CD4-positive, alpha-beta T cell (primary cell): ENCODE measurements at regions not wholly inside any gene's neighbourhood (a gene's known extent, or its start where the extent isn't known, plus 50 kb on each side); places are given as distances from the start of the nearest gene placed in this dataset.

ENCODE experiments used
- ATAC-seq: fragments of 200-7000 bp; cut with Tn5 transposase; one replicate; pipeline ENCODE4 v1.10.0; 2022; ENCODE audit warnings: mild to moderate bottlenecking; ENCODE audit not compliant: poor library complexity
- CTCF ChIA-PET: fragments of 350-600 bp; sonication (Branson Sonifier 250); formaldehyde crosslinking; loops from one replicate; lab custom pipeline; 2021; ENCODE audit warnings: antibody characterized with exemption, inconsistent platforms; lab: Charles Lee
- POLR2A ChIA-PET: fragments of 350-600 bp; sonication (Branson Sonifier 250); formaldehyde crosslinking; loops from one replicate; lab custom pipeline; 2021; ENCODE audit warnings: antibody characterized with exemption, inconsistent platforms; lab: Charles Lee
- DNase-seq, 14 experiments: peaks; one replicate each; pipeline ENCODE4 v3.0.0-alpha.2; 2013 to 2020; ENCODE audit warnings: mixed read lengths in 2 of 14
- H3K27ac ChIP-seq, 2 donors: one replicate each; pipeline versions ENCODE4 v1.5.1 to v1.7.0; 2013; ENCODE audit warnings: low read length in 2 of 2, low read depth in 1 of 2, mild to moderate bottlenecking in 1 of 2
- H3K27me3 ChIP-seq, 2 experiments: 1 replicate in 1 of 2; 2 replicates in 1 of 2; pipeline versions ENCODE4 v1.6.1 to v1.7.0; 2013; ENCODE audit warnings: low read length in 2 of 2, control low read depth in 1 of 2, mild to moderate bottlenecking in 1 of 2, moderate library complexity in 1 of 2; ENCODE audit not compliant: insufficient read depth in 2 of 2, control insufficient read depth in 1 of 2
- H3K36me3 ChIP-seq: one replicate; pipeline ENCODE4 v1.6.1; 2013; ENCODE audit warnings: low read length, control low read depth; ENCODE audit not compliant: insufficient read depth
- H3K4me1 ChIP-seq: one replicate; pipeline ENCODE4 v1.6.1; 2013; ENCODE audit warnings: low read length, control low read depth; ENCODE audit not compliant: insufficient read depth
- H3K4me3 ChIP-seq: one replicate; pipeline ENCODE4 v1.5.1; 2013; ENCODE audit warnings: mild to moderate bottlenecking, low read length, moderate library complexity
- H3K9me3 ChIP-seq, 2 experiments: 1 replicate in 1 of 2; 2 replicates in 1 of 2; pipeline versions ENCODE4 v1.6.1 to v1.7.0; 2013; ENCODE audit warnings: low read length in 2 of 2, mild to moderate bottlenecking in 2 of 2, control low read depth in 1 of 2, moderate library complexity in 1 of 2; ENCODE audit not compliant: control insufficient read depth in 1 of 2, insufficient read depth in 1 of 2
- H3K27ac Mint-ChIP-seq: one replicate; pipeline ENCODE4 v1.8.0; 2020; ENCODE audit warnings: mixed read lengths
- H3K27me3 Mint-ChIP-seq: one replicate; pipeline ENCODE4 v1.8.0; 2021; ENCODE audit warnings: mixed read lengths
- H3K36me3 Mint-ChIP-seq: one replicate; pipeline ENCODE4 v1.8.0; 2021; ENCODE audit warnings: low read depth, mixed read lengths
- H3K4me1 Mint-ChIP-seq: one replicate; pipeline ENCODE4 v1.8.0; 2021; ENCODE audit warnings: low read depth, mixed read lengths
- H3K4me3 Mint-ChIP-seq: one replicate; pipeline ENCODE4 v1.8.0; 2020; ENCODE audit warnings: mild to moderate bottlenecking, mixed read lengths
- H3K9me3 Mint-ChIP-seq: one replicate; pipeline ENCODE4 v1.8.0; 2020; ENCODE audit warnings: mixed read lengths
- CTCF ChIP-seq: fragments of 200-600 bp; IDR thresholded peaks from one replicate; pipeline ENCODE4 v1.8.0; 2022; ENCODE audit warnings: antibody characterized with exemption, mild to moderate bottlenecking
- intact Hi-C, 2 experiments: fragments of 100-400 bp; cut with DNase I in 1 of 2; cut with micrococcal nuclease in 1 of 2; formaldehyde crosslinking; loops; one replicate each; pipeline versions ENCODE4 v1.15.1 to v1.9.0; 2023 to 2025; cut with DNase I, micrococcal nuclease

DNA sequence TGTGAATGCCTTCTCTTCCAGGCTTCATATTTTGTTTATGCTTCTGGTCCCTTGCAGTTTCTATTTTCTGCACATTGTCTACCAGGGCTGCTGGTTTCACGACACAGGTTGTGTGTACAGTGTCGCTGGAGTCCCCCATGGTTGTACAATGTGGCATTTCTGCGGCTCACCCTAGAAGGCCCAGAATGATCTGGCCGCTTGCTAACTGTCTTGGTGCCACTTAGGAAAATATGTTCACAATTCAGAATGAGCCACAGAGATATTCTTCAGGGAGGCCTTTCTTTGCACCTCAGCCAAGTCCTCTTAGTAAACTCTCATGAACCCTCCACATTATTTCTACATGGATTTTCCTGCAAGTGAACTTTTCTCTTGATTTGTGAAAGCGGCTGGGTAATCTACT lies 195.4 kb downstream of the SUDS3 start:
- peaks cover 0 to 8% of the 10 kb centered on the region in 2 experiments for H3K9me3 ChIP-seq
- no peak for ATAC-seq
- no peaks in the 10 kb centered on the region for H3K36me3 Mint-ChIP-seq
- no peak overlapping the region for H3K4me3 Mint-ChIP-seq
- H3K36me3 ChIP-seq: no peaks in the 10 kb centered on the region
- no peaks in the 10 kb centered on the region for H3K27me3 Mint-ChIP-seq
- ChIA-PET CTCF (no interaction called here), POLR2A (no interaction called here)
- no peaks in the 10 kb centered on the region for H3K4me1 Mint-ChIP-seq
- intact Hi-C loops: no loop called here
- H3K4me3 ChIP-seq: no peak overlapping the region
- no peak overlapping the region for H3K27ac ChIP-seq
- H3K27ac Mint-ChIP-seq: no peak overlapping the region
- no peaks in the 10 kb centered on the region for H3K27me3 ChIP-seq
- no peak for DNase-seq
- H3K9me3 Mint-ChIP-seq: no peaks in the 10 kb centered on the region
- H3K4me1 ChIP-seq: no peaks in the 10 kb centered on the region
- TF ChIP-seq CTCF: no peak

GRCh38 chr12:118574288-118574687 lies 197.9 kb downstream of the SUDS3 start:
- H3K4me1 ChIP-seq: no peaks in the 10 kb centered on the region
- intact Hi-C loops: no loop called here

DNA sequence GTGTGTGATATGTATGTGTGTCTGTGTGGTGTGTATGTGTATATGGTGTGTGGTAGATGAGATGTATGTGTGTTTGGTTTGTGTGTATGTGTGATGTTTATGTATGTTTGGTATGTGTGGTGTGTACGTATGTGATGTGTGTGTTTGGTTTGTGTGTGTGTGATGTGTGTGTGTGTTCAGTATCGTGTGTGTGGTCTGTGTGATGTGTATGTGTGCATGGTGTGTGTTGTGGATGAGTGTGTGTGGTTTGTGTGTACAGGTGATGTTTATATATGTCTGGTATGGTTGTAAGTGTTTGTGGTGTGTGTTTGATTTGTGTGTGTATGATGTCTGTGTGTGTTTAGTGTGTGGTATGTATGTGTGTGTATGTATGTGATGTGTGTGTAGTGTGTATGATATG lies 199.4 kb downstream of the SUDS3 start:
- no peak for ATAC-seq
- no peak overlapping the region for H3K4me3 Mint-ChIP-seq
- intact Hi-C loops: no loop called here
- no peak overlapping the region for H3K27ac Mint-ChIP-seq
- H3K9me3 Mint-ChIP-seq: no peaks in the 10 kb centered on the region
- H3K4me1 Mint-ChIP-seq: no peaks in the 10 kb centered on the region
- H3K4me1 ChIP-seq: no peaks in the 10 kb centered on the region
- no peak overlapping the region for H3K4me3 ChIP-seq
- H3K36me3 Mint-ChIP-seq: no peaks in the 10 kb centered on the region
- H3K9me3 ChIP-seq: peaks cover 0 to 8% of the 10 kb centered on the region in 2 experiments
- TF ChIP-seq CTCF: no peak
- ChIA-PET POLR2A (no interaction called here), CTCF (no interaction called here)
- no peak for DNase-seq
- H3K36me3 ChIP-seq: no peaks in the 10 kb centered on the region
- no peaks in the 10 kb centered on the region for H3K27me3 Mint-ChIP-seq
- no peaks in the 10 kb centered on the region for H3K27me3 ChIP-seq
- H3K27ac ChIP-seq: no peak overlapping the region

More at GRCh38 chr12:118574288-118574687, 197.9 kb downstream of the SUDS3 start:
- Mint-ChIP-seq H3K9me3 (no peaks in the 10 kb centered on the region), H3K27me3 (no peaks in the 10 kb centered on the region), H3K4me3 (no peak overlapping the region), H3K36me3 (no peaks in the 10 kb centered on the region), H3K4me1 (no peaks in the 10 kb centered on the region), H3K27ac (no peak overlapping the region)
- Histone ChIP-seq H3K27ac (no peak overlapping the region), H3K9me3 (peaks cover 0 to 8% of the 10 kb centered on the region in 2 experiments), H3K4me3 (no peak overlapping the region), H3K36me3 (no peaks in the 10 kb centered on the region), H3K27me3 (no peaks in the 10 kb centered on the region)
- CTCF ChIA-PET: no interaction called here
- no peak for ATAC-seq
- POLR2A ChIA-PET: no interaction called here
- TF ChIP-seq CTCF: no peak
- DNase-seq: no peak
